ENCODE measurements at regions not wholly inside any gene's neighbourhood (a gene's known extent, or its start where the extent isn't known, plus 50 kb on each side); places are given as distances from the start of the nearest gene placed in this dataset.

GRCh38 chr4:106444557-106444956, 76.0 kb upstream of the GIMD1 start:
- TF ChIP-seq ZFX (IDR thresholded peaks at IDR 0.05) (no peak), CTCF (conservative IDR thresholded peaks at IDR 0.05) (no peak)
- no peak overlapping the region for H3K27ac ChIP-seq

GRCh38 chr4:106430797-106431196, 62.2 kb upstream of the GIMD1 start:
- no peak overlapping the region for H3K27ac ChIP-seq
- no peak for TF ChIP-seq CTCF (conservative IDR thresholded peaks at IDR 0.05)
- TF ChIP-seq ZFX (IDR thresholded peaks at IDR 0.05), result no peak

- TF ChIP-seq ZFX (IDR thresholded peaks at IDR 0.05) (no peak), CTCF (conservative IDR thresholded peaks at IDR 0.05) (no peak)
- no peak overlapping the region for H3K27ac ChIP-seq
These were observed 61.3 kb upstream of the GIMD1 start for GRCh38 chr4:106429885-106430284.

GRCh38 chr4:106426069-106426468, 57.5 kb upstream of the GIMD1 start:
- TF ChIP-seq CTCF (conservative IDR thresholded peaks at IDR 0.05), result no peak
- no peak for TF ChIP-seq ZFX (IDR thresholded peaks at IDR 0.05)
- no peak overlapping the region for H3K27ac ChIP-seq

- TF ChIP-seq ZFX (IDR thresholded peaks at IDR 0.05) (no peak), CTCF (conservative IDR thresholded peaks at IDR 0.05) (no peak)
- no peak overlapping the region for H3K27ac ChIP-seq
These were observed 57.0 kb upstream of the GIMD1 start for GRCh38 chr4:106425576-106425975.

GRCh38 chr4:106424426-106424825, 55.8 kb upstream of the GIMD1 start:
- TF ChIP-seq ZFX (IDR thresholded peaks at IDR 0.05) (no peak), CTCF (conservative IDR thresholded peaks at IDR 0.05) (no peak)
- H3K27ac ChIP-seq, result no peak overlapping the region

GRCh38 chr4:106423791-106424190, 55.2 kb upstream of the GIMD1 start:
- no peak overlapping the region for H3K27ac ChIP-seq
- TF ChIP-seq ZFX (IDR thresholded peaks at IDR 0.05) (no peak), CTCF (conservative IDR thresholded peaks at IDR 0.05) (no peak)
